Astrocyte of the cerebellum (primary cell): ENCODE measurements at regions not wholly inside any gene's neighbourhood (a gene's known extent, or its start where the extent isn't known, plus 50 kb on each side); places are given as distances from the start of the nearest gene placed in this dataset.

ENCODE experiments used
- DNase-seq: peaks from one replicate; pipeline ENCODE4 v3.0.0-alpha.2; 2011; ENCODE audit warnings: low read depth
- H3K4me3 ChIP-seq: 2 replicates; pipeline ENCODE4 v1.5.1; 2011; ENCODE audit warnings: mild to moderate bottlenecking, low read depth, low read length, moderate library complexity
- CTCF ChIP-seq: IDR thresholded peaks from 2 replicates; pipeline ENCODE4 v1.5.1; 2012; ENCODE audit warnings: low read length, low read depth, moderate library complexity, mild to moderate bottlenecking; ENCODE audit errors: missing control alignments
- in situ Hi-C: cut with HindIII; loops from 2 replicates; pipeline ENCODE4 v1.10.0; 2017; ENCODE audit warnings: low sequenced_read_pairs

GRCh38 chr5:56651893-56652292 lies 163.5 kb upstream of the MAP3K1 start:
- H3K4me3 ChIP-seq, result no peak overlapping the region

GRCh38 chr5:56650386-56650785 lies 165.0 kb upstream of the MAP3K1 start:
- TF ChIP-seq CTCF, result no peak
- in situ Hi-C loops, result no loop called here
- DNase-seq, result no peak
- no peak overlapping the region for H3K4me3 ChIP-seq

More at GRCh38 chr5:56651893-56652292, 163.5 kb upstream of the MAP3K1 start:
- no peak for DNase-seq
- in situ Hi-C loops, result no loop called here
- no peak for TF ChIP-seq CTCF

DNA sequence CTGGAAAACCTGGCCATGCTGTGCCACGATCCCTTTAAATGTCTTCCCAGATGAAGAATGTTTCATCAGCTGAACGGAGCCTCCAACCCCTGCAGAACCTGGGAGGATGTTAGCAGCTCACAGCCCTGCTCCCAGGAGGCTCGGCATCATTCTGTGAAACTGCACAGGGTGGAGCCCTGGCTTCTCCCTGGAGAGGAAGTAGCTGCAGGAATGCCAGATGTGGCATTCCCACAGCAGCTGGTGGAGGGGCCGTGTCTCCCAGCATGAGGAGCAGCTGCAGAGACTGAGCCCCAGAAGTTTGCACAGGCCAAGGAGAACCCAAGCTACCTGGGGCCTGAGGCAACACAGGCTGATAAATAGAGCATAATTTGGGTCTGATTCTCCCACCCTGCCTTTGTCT lies 165.8 kb upstream of the MAP3K1 start:
- no peak overlapping the region for H3K4me3 ChIP-seq
- DNase-seq, result no peak
- in situ Hi-C loops, result no loop called here
- no peak for TF ChIP-seq CTCF

DNA sequence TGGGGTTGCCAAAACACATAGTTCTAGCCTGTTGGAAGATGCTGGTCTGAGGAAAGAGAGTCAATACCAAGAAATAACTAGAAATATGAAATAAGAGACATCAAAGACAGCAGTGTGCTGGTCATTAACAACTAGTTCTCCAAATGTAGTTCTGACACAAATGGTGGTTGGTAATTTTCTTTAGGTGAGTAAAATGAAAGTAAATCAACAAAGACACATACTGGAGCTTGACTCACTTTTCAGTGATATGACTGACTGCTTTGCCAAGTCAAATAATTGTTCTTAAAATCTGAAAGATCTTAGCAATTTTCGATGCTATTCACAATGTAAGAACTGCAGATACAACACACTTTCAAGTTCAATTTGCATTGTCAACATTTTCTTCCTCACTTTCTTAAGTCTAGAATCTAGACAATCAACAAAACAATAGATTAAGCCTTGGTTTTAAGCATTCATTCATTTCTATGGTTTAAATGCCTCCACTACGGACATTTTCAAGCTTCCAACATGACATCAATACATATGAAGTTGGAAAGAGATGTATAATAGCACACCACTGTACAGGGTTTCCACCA lies 166.8 kb upstream of the MAP3K1 start:
- in situ Hi-C loops, result no loop called here
- no peak overlapping the region for H3K4me3 ChIP-seq
- no peak for TF ChIP-seq CTCF
- no peak for DNase-seq

DNA sequence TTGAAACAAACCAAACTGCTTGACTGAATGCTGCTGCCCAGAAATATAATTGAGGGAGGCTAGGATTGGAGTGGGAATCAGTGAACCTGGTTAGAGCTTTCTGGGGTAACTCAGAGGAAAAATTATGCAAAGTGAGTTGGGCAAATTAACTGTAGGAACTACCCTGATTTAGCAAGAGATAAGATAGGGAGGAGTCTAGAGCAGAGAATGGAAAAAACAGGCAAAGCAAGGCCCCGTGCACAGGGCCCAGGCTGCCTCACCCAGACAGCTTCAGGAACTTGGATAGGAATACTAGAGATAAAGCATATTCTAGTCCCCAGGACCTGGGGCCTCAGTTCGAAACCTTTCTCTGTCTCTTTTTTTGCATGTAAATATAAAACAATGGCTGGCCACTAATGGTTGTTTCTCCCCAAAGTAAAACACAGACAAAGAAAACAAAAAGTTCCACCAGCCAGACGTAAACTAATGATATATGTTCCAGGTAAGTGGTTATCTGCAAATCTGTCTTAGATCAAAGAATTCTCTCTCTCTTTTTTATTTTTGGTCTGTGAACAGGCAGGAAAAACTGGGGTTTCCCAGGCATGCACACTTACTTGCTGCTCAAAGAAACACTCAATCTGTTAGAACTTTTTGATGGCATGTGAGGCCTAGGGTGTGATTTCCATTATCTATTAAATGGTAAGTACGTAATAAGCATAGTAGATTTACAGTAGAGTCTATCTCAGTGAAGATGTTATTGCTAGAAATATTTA lies 168.1 kb upstream of the MAP3K1 start:
- no peak overlapping the region for H3K4me3 ChIP-seq
- TF ChIP-seq CTCF, result no peak
- in situ Hi-C loops, result no loop called here
- no peak for DNase-seq

- H3K4me3 ChIP-seq, result no peak overlapping the region
- no peak for TF ChIP-seq CTCF
- in situ Hi-C loops, result no loop called here
- DNase-seq, result no peak
These were observed 173.6 kb upstream of the MAP3K1 start for GRCh38 chr5:56641635-56642260.
